HG03439 (cell line): ENCODE measurements at regions not wholly inside any gene's neighbourhood (a gene's known extent, or its start where the extent isn't known, plus 50 kb on each side); places are given as distances from the start of the nearest gene placed in this dataset.
"Not testable (repeated sequence)": the region's sequence is repeated elsewhere in the genome, so short reads cannot be mapped to it uniquely, and the experiment has no call there.

Experiments
- ATAC-seq: cut with Tn5 transposase; IDR thresholded peaks from one replicate; pipeline ENCODE4 v1.9.1; 2021; ENCODE audit warnings: mild to moderate bottlenecking, moderate library complexity; ENCODE audit not compliant: unreplicated experiment

- ATAC-seq: no peak
These were observed 450.6 kb downstream of the TMEM232 start for GRCh38 chr5:110275878-110276277.

DNA sequence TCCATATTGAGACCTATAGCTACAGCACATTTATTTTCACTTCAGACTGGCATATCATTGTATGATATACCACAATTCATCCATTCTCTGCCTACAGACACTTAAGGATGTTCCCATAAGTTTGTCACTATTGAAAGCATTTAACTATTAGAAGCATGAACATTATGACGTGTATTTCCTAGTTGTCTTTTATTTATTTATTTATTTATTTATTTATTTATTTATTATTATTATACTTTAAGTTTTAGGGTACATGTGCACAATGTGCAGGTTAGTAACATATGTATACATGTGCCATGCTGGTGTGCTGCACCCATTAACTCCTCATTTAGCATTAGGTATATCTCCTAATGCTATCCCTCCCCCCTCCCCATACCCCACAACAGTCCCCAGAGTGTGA, 448.0 kb downstream of the TMEM232 start:
- not testable (repeated sequence) for ATAC-seq

DNA sequence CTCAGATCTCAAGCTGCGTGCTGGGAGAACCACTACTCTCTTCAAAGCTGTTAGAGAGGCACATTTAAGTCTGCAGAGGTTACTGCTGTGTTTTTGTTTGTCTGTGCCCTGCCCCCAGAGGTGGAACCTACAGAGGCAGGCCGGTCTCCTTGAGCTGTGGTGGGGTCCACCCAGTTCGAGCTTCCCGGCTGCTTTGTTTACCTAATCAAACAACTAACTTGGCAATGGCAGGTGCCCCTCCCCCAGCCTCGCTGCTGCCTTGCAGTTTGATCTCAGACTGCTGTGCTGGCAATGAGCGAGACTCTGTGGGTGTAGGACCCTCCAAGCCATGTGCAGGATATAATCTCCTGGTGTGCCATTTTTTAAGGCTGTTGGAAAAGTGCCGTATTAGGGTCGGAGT, 442.4 kb downstream of the TMEM232 start:
- ATAC-seq: not testable (repeated sequence)

DNA sequence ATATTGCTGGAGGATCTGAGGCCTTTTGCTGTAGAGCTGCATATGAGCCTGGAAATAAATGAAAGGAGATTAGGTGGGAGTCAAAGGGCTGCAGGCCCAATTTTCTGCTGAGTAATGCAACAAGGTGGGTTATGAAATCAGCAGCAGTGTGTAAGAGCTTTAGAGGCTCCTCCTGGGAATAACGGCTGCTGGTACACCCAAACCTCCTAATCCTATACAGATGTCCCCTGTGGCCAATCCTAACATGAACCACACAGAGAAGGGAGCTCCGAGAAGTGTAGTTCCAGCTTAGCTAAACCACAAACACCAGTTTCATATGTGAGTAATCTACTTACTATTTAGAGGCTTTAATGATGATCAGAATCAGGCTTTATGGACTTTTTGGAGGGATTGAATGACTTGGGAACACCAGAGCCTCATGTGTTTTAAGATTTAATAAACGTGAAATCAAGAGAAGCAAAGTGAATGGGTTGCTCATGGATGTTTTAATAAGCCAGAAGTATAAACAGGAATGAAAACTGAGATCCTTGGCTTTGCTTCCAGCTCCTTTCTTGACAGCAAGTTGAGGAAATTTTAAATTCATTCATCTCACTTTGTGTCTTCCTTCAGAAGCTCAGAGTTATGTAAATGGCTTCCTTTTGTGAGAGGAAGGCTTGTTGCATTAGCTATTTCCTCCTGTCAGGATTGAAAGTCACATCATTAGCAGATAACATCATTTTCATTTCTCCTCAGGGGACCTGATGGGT, 437.5 kb downstream of the TMEM232 start:
- no peak for ATAC-seq

DNA sequence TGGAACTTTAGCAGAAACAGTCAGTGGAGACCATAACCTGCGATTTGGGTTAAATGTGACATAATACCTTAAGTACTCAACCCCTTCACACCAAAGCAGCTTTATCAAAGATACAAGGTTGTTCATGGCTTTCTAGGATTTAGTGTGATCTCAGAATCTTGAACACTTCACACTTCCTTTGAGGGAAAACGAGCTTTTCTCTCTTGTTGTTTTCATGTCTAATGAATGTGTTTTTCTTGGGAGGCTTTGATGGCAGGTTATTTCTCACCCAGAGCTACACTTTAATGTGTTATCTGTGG, 437.0 kb downstream of the TMEM232 start:
- ATAC-seq: no peak

- no peak for ATAC-seq
These were observed 435.9 kb downstream of the TMEM232 start for GRCh38 chr5:110290542-110290941.

- ATAC-seq: no peak
These were observed 432.2 kb downstream of the TMEM232 start for GRCh38 chr5:110294281-110294680.

GRCh38 chr5:110297152-110297670, 429.3 kb downstream of the TMEM232 start:
- no peak for ATAC-seq

DNA sequence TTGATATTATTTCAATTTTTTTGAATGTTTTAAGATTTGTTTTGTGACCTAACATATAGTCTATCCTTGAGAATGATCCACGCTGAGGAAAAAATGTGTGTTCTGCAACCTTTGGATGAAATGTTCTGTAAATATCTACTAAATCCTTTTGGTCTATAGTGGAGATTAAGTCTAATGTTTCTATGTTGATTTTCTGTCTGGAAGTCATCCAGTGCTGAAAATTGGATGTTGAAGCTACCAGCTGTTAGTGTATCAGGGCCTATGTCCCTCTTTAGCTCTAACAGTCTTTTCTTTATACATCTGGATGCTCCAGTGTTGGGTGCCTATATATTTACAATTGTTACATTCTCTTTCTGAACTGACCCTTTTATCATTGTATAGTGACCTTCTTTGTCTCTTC, 422.3 kb downstream of the TMEM232 start:
- ATAC-seq: no peak

DNA sequence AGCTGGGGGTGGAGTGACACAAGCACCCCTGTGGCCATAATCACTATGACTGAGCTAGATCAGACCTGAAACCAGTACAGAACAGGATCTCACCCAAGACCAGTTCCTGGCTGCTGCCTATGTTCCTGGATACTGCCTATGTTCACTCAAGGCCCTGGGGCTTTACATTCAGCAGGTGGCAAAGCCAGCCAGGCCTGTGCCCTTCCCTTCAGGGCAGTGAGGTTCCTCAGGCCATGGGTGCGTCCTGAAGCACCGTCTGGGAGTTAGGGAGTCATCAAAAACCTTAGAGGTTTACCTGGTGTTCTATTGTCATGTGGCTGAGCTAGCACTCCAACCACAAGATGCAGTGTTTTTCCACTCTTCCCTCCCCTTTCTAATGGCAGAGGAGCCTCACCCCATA, 419.8 kb downstream of the TMEM232 start:
- no peak for ATAC-seq

DNA sequence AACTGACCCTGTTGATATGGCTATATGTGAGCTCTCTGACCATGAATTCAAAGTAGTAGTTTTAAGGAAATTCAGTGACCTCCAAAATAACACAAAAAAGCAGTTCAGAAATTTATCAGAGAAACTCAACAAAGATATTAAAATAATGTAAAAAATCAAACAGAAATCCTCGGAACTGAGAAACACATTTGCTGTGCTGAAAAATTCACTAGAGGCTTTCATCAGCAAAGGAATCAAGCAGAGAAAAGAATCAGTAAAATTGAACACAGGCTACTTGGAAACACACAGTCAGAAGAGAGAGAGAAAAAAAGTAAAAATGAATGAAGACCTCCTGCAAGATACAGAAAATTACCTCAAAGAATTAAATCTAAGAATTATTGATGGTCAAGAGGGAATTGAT, 417.2 kb downstream of the TMEM232 start:
- ATAC-seq: no peak

GRCh38 chr5:110316566-110316965, 409.9 kb downstream of the TMEM232 start:
- ATAC-seq: not testable (repeated sequence)

DNA sequence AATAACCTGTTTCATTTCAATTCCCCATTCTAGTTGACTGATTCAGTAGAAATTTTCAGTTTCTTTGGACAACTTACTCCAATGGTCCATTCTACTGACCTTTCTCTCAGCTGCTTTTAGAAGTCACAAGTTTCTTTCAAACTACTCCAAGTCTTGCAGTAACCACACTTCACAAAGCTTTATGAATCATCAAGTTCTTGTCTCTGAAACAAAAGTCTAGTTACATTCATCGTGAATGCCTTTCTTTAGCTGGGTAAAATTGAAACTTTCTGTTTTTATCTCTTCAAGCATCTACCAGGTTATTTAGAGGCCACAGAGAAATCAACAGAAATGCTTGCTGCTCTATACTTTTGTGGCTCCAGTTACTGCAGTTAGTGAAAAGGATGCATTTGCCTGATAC, 405.4 kb downstream of the TMEM232 start:
- no peak for ATAC-seq

GRCh38 chr5:110323357-110323756, 403.1 kb downstream of the TMEM232 start:
- ATAC-seq: no peak

DNA sequence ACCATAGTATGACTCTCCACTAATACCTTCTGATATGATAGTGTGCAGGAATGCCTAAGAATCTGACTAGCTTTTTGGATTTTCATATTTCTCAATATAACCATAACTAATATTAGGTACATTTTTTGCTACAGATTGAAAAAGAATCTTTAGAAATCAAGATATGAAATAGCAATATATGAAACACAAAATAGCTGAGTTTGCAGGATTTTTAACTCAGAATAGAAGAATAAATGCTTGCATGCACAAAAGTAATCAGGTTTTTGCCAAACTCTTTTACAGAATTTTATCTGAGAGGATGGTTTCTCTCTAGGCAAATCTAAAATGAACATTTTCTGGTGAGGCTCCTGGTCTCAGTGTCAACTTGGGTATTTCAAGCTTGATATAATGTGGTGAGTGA, 402.6 kb downstream of the TMEM232 start:
- no peak for ATAC-seq

DNA sequence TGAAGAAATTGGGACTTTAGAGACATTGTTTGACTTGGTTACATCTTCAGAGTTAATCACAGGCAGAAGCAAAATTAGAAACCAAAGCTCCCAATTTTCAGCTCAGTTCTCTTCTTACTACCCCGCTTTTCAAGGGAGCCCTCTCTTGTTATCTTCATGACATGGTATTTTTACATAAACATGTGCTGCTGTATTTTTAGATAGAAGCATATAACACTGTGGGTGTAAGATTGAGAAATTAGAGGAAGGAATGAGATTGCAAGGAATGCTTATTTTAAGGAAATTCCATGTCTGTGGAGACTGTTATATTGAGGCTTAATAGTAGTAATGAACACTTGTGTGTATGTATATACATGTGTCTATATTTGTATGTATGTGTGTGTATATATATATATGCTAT, 401.6 kb downstream of the TMEM232 start:
- ATAC-seq: no peak

DNA sequence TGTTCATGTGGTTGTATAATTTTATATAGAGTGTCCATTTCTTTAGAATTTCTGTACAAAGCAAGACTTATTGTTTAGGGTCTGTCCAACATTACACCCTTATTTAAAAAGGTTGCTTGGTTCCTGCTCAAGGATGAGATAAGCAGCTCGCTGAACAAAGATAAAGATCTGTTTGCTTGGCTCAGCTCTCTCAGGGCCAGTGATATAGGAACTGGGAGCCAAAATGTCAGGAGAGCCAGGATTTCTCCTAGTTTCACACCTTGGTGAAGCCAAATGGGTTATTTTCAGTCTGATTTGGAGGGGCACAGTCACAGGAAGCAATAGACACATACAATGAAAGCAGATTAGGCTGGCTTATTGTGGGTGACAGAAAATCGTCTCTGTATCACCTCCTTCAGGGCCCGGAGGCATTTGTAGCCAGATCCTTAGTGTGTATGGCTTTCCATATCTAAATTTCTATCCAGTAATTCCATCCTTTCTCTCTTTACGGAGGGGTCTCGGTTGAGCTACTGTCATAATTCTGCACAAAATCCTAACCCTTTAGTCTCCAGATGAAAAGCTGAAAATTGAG, 396.4 kb downstream of the TMEM232 start:
- no peak for ATAC-seq

DNA sequence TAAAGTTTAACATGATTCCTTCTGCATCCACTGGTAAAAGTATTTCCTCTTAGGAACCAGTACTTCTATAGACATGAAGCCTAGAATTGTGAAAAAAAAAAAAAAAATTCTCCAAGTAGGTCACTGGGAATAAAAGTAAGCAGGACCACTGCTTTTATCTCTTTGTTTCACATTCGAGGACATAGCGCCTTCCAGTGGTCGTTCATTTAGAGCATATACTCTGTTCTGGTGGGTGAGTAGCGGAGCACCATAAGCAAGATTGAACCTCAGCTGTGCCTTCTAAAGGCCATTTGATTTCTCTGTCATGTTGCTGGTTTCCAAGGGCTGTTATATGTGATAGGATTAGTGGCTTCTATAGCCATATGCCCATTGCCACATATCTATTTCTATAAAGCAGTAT, 393.1 kb downstream of the TMEM232 start:
- no peak for ATAC-seq

GRCh38 chr5:110335361-110336066, 391.0 kb downstream of the TMEM232 start:
- ATAC-seq: no peak

DNA sequence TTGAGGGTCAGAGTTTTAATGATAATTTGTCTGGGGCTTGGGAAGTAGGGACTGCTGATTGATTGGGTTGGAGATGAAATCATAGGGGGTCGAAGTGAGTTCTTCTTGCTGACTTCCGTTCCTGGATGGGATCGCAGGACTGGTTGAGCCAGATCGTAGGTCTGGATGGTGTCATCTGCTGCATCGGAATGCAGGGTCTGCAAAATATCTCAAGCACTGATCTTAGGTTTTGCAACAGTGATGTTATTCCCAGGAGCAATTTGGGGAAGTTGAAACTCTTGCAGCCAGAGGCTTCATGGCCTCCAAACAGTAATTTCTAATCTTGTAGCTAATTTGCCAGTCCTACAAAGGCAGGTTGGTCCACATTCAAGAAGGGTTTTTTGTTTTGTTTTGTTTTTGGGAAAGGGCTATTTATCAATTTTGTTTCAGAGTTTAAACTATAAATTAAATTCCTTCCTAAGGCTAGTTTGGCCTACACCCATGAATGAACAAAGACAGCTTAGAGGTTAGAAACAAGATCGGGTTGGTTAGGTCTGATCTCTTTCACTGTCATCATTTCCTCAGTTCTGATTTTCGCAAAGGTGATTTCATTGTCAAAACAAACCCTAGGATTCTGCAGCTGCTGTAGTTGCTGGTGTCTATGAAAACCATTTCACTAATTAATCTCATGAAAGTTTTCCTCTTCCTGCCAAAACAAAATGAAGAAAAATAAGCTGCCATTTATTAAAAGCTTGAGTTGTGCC, 388.0 kb downstream of the TMEM232 start:
- no peak for ATAC-seq

DNA sequence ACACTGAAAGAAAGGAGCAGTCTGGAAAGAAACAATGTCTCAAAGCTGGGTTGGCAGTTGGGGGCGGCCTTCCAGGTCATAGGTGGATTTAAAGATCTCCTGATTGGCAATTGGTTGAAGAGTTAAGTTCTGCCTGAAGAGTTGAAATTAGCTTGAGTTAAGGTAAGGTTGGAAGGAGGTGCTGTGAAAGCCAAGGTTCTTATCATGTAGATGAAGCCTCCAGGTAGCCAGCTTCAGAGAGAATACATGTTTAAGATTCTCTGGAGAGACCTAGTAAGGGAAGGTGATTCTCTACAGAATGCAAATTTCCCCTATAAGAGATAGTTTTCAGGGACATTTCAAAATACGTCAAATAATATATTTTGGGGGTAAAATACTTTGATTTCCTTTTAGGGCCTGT, 387.1 kb downstream of the TMEM232 start:
- no peak for ATAC-seq
